Keratinocyte (primary cell): ENCODE measurements at regions not wholly inside any gene's neighbourhood (a gene's known extent, or its start where the extent isn't known, plus 50 kb on each side); places are given as distances from the start of the nearest gene placed in this dataset.
A peak's percentile ranks its signal among the peaks of the same experiment; 100 is the strongest.

Experiments used
- DNase-seq: peaks from one replicate; pipeline ENCODE4 v3.0.0-alpha.2; 2011; ENCODE audit warnings: low read depth, missing footprints, low spot score
- FAIRE-seq: peaks from 2 replicates; lab custom pipeline; 2011; peaks lifted over from hg19 to GRCh38; lab: Jason Lieb, UNC
- H2AFZ ChIP-seq: 2 replicates; pipeline ENCODE4 v1.6.0; 2012; ENCODE audit warnings: low read length, control low read depth, inconsistent platforms; ENCODE audit not compliant: control insufficient read depth
- H3K27ac ChIP-seq: 2 replicates; pipeline ENCODE4 v1.5.1; 2011; ENCODE audit warnings: low read length; ENCODE audit not compliant: control insufficient read depth, insufficient read depth
- H3K27me3 ChIP-seq: 3 replicates; pipeline ENCODE4 v1.6.0; 2011; ENCODE audit warnings: low read length; ENCODE audit not compliant: control insufficient read depth, insufficient read depth; ENCODE audit errors: extremely low read depth
- H3K36me3 ChIP-seq, 2 experiments: 2 replicates in 1 of 2; 3 replicates in 1 of 2; pipeline ENCODE4 v1.5.1; 2011; ENCODE audit warnings: low read length in 2 of 2, mild to moderate bottlenecking in 1 of 2; ENCODE audit not compliant: control insufficient read depth in 2 of 2, insufficient read depth in 2 of 2; ENCODE audit errors: extremely low read depth in 1 of 2
- H3K4me1 ChIP-seq: 3 replicates; pipeline ENCODE4 v1.5.1; 2011; ENCODE audit warnings: low read length; ENCODE audit not compliant: control insufficient read depth, insufficient read depth; ENCODE audit errors: extremely low read depth
- H3K4me2 ChIP-seq: 3 replicates; pipeline ENCODE4 v1.6.0; 2011; ENCODE audit warnings: low read depth, low read length; ENCODE audit not compliant: control insufficient read depth, insufficient read depth; ENCODE audit errors: extremely low read depth
- H3K4me3 ChIP-seq, 3 experiments: fragments of 200-600 bp in 1 of 3; sonication (generic) in 1 of 3; 2 replicates in 2 of 3; 3 replicates in 1 of 3; pipeline ENCODE4 v1.5.1; 2011 to 2016; ENCODE audit warnings: low read length in 3 of 3, mild to moderate bottlenecking in 3 of 3, control low read depth in 2 of 3, inconsistent platforms in 1 of 3, low read depth in 1 of 3, mixed read lengths in 1 of 3, mixed run types in 1 of 3, moderate library complexity in 1 of 3; ENCODE audit not compliant: control insufficient read depth in 2 of 3, insufficient read depth in 2 of 3; ENCODE audit errors: extremely low read depth in 1 of 3
- H3K79me2 ChIP-seq: 2 replicates; pipeline ENCODE4 v1.6.0; 2012; ENCODE audit warnings: low read length; ENCODE audit not compliant: control insufficient read depth, insufficient read depth
- H3K9ac ChIP-seq: 3 replicates; pipeline ENCODE4 v1.6.0; 2011; ENCODE audit warnings: low read length; ENCODE audit not compliant: control insufficient read depth, insufficient read depth; ENCODE audit errors: extremely low read depth
- H3K9me1 ChIP-seq: 3 replicates; pipeline ENCODE4 v1.6.0; 2011; ENCODE audit warnings: low read length; ENCODE audit not compliant: control insufficient read depth, insufficient read depth; ENCODE audit errors: extremely low read depth
- H3K9me3 ChIP-seq: 2 replicates; pipeline ENCODE4 v1.5.1; 2012; ENCODE audit warnings: low read depth, low read length; ENCODE audit not compliant: control insufficient read depth
- H4K20me1 ChIP-seq: 3 replicates; pipeline ENCODE4 v1.6.0; 2011; ENCODE audit warnings: low read length; ENCODE audit not compliant: control insufficient read depth, insufficient read depth; ENCODE audit errors: extremely low read depth
- CTCF ChIP-seq, 3 experiments: IDR thresholded peaks in 1 of 3; conservative IDR thresholded peaks in 1 of 3; optimal IDR thresholded peaks in 1 of 3; 2 replicates in 2 of 3; 3 replicates in 1 of 3; pipeline versions ENCODE3 to v1.5.1; 2011; ENCODE audit warnings: low read length in 3 of 3, mild to moderate bottlenecking in 3 of 3, moderate library complexity in 2 of 3, control low read depth in 1 of 3, inconsistent platforms in 1 of 3; ENCODE audit not compliant: insufficient read depth in 2 of 3; ENCODE audit errors: extremely low read depth in 1 of 3
- EZH2 ChIP-seq: IDR thresholded peaks from one replicate; pipeline ENCODE4 v1.6.1; 2012; ENCODE audit warnings: inconsistent platforms, mild to moderate bottlenecking, low read length, moderate library complexity
- dilution Hi-C: fragments of 300-500 bp; cut with MboI; formaldehyde crosslinking; loops from one replicate; pipeline ENCODE4 v1.7.0; 2020; ENCODE audit warnings: low sequenced_read_pairs; ENCODE audit not compliant: extremely low pct_ligation_motif_present

DNA sequence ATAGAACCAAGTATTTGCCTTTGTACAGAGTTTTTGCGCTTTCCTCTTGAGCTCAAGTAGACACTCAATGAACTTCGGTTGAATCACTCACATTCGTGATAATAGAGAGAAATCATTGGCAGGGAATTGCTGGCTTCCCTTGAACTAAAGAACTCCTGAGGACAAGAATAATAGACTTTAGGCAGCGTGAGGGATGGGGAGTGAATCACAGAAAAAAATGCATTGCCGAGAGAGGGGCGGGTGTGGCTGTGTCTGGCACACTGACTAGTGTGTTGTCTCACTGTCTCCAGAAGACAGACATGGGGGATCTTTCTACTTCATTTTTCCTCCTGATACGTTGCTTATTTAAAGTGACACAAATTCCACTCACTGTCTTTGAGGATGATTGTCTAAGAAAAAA is 805.2 kb downstream of the BCL11B start:
- dilution Hi-C loops, result no loop called here

GRCh38 chr14:98470663-98471062 is 801.3 kb downstream of the BCL11B start:
- H3K4me3 ChIP-seq, result no peak overlapping the region
- no peak overlapping the region for H3K9ac ChIP-seq
- H3K9me1 ChIP-seq, result no peaks in the 10 kb centered on the region
- FAIRE-seq, result peak; percentile 58
- no peak overlapping the region for H3K4me2 ChIP-seq
- H3K27ac ChIP-seq, result no peak overlapping the region
- H3K4me1 ChIP-seq, result peaks cover 17% of the 10 kb centered on the region
- no peaks in the 10 kb centered on the region for H3K9me3 ChIP-seq
- DNase-seq, result no peak
- no peaks in the 10 kb centered on the region for H3K36me3 ChIP-seq
- H3K27me3 ChIP-seq, result no peaks in the 10 kb centered on the region
- H4K20me1 ChIP-seq, result no peaks in the 10 kb centered on the region
- dilution Hi-C loops, result no loop called here
- H3K79me2 ChIP-seq, result no peaks in the 10 kb centered on the region
- TF ChIP-seq CTCF (optimal IDR thresholded peaks at IDR 0.05 in 1 of 3, IDR thresholded peaks at IDR 0.05 in 1 of 3, conservative IDR thresholded peaks at IDR 0.05 in 1 of 3; ENCODE audit: extremely low read depth in 1 of 3, insufficient read depth in 2 of 3, low read length in 3 of 3), result no peak
- TF ChIP-seq EZH2, result no peak
- H2AFZ ChIP-seq, result no peak overlapping the region

More for the DNA sequence above, 805.2 kb downstream of the BCL11B start:
- DNase-seq (peak; percentile 7), FAIRE-seq (peak; percentile 92)
- peak overlapping the region; percentile 64 for H3K4me2 ChIP-seq
- H3K9ac ChIP-seq, result peak overlapping the region; percentile 46
- no peak overlapping the region for H3K4me3 ChIP-seq
- H4K20me1 ChIP-seq, result no peaks in the 10 kb centered on the region
- H3K9me3 ChIP-seq, result no peaks in the 10 kb centered on the region
- H2AFZ ChIP-seq, result peak overlapping the region; percentile 81
- H3K9me1 ChIP-seq, result no peaks in the 10 kb centered on the region
- peak overlapping the region; percentile 9 for H3K27ac ChIP-seq
- peaks cover 17% of the 10 kb centered on the region for H3K4me1 ChIP-seq
- TF ChIP-seq EZH2, result no peak
- TF ChIP-seq CTCF (optimal IDR thresholded peaks at IDR 0.05 in 1 of 3, IDR thresholded peaks at IDR 0.05 in 1 of 3, conservative IDR thresholded peaks at IDR 0.05 in 1 of 3; ENCODE audit: extremely low read depth in 1 of 3, insufficient read depth in 2 of 3, low read length in 3 of 3), result no peak
- H3K36me3 ChIP-seq, result no peaks in the 10 kb centered on the region
- H3K27me3 ChIP-seq, result no peaks in the 10 kb centered on the region
- H3K79me2 ChIP-seq, result no peaks in the 10 kb centered on the region
